GM21619 (cell line): ENCODE measurements at regions not wholly inside any gene's neighbourhood (a gene's known extent, or its start where the extent isn't known, plus 50 kb on each side); places are given as distances from the start of the nearest gene placed in this dataset.
"Not testable (repeated sequence)": the region's sequence is repeated elsewhere in the genome, so short reads cannot be mapped to it uniquely, and the experiment has no call there.

Experiments used
- ATAC-seq: cut with Tn5 transposase; IDR thresholded peaks from one replicate; pipeline ENCODE4 v1.9.1; 2021; ENCODE audit not compliant: unreplicated experiment

DNA sequence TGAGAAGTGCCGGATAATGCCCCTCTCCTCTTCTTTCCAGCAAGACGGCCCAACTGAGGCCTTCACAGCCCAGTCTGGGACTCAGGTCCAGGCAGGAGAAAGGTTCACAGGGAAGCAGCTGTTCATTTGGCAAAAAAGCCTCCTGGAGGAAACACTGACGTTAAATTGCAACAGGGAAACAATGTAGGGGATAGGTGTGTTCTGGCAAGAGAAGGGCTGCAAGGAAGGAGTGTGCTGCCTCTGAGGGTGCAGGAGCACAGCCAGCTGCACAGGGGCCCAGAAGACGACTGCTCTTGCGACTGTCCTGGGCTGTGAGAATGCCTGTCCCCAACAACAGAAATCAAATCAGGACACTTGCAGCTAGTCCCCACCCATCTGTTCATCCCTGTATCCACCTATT lies 70.6 kb upstream of the PMEPA1 start:
- no peak for ATAC-seq

DNA sequence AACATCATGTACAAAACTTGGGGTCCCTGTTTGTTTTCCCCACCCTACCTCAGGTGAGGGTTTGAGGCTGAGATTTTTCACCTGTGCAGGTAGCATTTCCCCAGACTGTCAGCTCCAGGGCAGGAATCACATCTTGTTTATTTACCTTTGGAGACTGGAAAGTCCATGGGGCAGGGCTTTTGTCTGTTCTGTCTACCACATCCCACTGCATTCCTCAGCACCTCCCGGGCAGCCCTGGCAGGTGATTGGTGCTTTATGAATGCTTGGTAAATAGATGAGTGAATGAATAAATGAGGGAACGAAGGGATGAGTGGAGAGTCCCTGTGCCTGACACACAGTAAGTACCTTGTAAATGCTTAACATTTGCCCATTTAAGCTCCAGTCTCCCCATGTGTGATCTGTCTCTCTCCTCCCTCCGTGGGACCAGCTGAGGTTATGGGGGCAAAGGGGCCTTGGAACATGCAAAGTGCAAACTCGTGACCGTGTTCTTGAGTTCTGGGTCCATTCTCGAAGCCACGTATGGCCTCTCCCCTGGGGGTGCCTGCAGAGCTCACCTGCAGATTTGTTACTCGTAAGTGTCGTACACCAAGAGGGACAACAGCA lies 69.7 kb upstream of the PMEPA1 start:
- ATAC-seq, result no peak

- ATAC-seq, result no peak
Measured at GRCh38 chr20:57777911-57778310, 68.1 kb upstream of the PMEPA1 start.

DNA sequence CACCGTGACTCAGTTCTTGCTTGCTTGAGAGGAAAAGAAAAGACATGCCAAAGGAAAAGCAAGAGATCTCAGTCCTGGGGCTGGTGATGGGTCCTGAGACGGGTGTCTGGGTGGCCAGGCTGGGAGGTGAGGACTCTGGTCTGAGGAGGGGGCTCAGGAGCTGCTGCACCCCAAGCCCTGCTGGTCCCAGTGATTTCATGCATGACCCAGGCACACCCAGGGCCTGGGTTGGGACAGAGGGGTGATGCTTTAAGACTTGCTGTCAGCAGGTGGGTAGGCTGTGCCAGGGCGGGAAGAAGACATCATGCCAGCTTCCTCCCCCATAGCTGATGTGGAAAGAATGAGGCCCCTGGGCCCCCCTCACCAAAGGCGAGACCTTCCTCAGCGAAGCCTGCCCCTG lies 65.1 kb upstream of the PMEPA1 start:
- ATAC-seq, result no peak

DNA sequence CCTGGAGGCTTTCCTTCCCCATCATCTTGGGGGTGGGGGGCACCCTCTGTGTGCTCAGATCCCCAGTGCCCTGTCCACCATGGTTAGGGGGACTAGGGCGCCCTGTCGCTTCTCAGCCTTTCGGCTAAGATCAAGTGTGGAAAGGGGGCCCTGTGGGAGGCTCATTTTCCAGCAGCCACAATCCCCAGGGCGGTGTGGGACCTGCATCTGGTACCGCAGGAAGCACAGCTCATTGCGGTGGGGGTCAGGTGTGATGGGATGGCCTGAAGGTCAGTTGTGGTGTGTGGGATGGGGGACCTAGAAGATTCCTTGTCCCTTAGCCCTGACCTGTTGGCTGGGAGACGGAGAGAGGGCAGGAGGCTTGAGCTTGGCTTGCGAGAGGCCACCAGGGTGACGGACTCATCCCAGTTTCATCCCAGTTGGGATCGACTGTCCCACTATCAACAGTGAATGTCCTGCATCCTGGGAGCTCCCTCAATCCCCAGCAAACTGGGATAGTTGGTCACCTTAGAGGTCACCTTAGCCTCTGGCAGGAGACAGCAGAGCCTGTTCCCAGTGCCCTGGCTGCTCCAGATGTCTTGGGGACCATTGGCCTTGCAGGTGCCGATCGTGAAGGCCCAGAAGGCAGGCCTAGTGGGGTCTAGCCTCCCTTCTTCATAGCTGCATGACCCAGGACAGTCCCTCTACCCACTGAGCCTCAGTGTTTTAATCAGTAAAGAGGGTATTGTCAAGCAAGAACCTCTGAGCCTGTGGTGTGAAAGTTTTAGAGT lies 64.5 kb upstream of the PMEPA1 start:
- ATAC-seq, result no peak

DNA sequence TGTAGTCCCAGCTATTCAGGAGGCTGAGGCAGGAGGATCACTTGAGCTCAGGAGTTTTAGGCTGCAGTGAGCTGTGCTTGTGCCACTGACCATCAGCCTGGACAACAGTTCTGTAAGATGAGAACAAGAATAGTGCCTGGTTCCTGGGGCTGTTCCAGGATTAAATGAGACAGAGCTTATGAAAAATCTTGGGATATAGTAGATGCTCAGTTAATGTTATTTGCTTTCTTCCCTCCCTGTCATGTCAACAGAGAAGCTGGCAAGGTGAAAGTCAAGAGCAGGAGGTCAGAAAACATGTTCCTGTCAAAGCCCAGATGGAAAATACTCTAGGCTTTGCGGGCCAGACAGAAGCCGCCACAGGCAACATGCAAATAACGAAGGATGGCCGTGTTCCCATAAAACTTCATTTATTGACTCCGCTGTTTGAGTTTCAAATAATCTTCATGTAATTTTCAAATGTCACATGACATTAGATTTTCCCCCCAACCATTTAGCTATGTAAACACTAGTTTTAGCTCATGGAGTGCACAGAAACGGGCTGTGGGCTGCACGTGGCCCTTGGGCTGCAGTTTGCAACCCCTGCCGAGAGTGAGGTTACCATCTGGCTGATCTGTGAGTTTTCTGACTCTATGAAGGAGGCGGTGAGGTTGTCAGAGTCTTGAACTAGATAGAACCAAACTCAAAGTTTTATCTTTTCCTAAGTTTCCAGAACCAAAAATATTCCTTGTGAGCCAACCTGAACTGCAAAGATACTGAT lies 63.4 kb upstream of the PMEPA1 start:
- no peak for ATAC-seq

DNA sequence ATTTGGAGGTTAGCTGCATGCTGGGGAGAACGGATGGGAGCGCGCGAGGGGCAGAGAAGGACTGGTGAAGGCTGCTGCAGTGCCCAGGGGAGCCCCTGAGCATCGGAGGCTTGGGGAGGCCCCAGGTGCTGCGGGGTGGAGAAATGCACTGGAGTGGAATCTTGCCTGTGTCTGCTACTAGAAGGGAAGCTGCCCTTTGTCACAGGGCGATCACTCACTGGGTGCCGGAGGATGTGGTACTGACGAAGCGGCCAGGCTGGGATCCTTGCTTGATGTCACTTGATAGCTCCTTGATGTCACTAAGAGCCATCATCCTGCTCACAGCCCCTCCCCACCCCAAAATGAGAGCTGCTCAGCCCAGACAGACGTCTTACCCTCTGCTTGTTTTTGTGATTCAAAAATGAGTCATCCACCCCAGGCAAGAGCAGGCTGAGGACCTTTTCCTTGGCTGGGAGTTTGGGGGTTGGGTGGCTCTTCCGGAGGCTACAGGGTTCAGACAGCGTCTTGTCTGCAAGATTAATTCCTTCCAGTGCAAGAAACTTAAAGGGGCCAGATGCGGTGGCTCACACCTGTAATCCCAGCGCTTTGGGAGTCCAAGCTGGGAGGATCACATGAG lies 62.6 kb upstream of the PMEPA1 start:
- ATAC-seq, result no peak

- ATAC-seq, result no peak
Measured at GRCh38 chr20:57770852-57771720, 61.3 kb upstream of the PMEPA1 start.

DNA sequence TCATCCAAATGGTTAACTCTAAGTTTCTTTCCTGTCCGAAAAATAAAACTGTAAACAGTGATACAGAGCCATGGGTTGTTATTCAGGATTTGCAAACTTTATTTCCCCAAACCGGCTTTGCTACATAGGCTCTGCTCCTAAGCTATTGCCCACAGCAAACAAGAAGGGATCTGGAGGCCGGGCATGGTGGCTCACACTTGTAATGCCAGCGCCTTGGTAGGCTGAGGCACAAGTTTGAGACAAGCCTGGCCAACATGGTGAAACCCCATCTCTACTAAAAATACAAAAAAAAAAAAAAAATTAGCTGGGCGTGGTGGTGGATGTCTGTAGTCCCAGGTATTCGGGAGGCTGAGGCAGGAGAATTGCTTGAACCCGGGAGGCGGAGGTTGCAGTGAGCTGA lies 60.6 kb upstream of the PMEPA1 start:
- not testable (repeated sequence) for ATAC-seq

DNA sequence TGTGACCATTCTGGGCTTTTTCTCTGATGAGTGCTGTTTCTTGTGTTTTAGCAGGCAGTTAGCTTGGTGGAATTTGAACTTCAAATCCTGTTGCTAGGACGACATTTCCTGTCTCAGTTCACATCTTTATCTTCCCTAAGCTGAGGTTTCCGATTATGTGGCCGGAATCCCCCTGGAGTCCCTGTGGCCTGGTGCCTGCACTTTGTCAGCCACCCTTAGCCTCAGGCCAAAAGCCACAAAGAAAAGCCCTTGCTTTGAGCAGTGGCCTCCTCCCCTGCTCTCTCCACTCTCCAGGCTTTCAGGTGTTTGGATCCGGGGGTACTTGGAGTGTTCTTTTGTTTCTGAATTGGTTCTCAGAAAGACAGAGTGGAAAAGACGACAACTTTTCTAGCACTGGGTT lies 59.9 kb upstream of the PMEPA1 start:
- ATAC-seq, result no peak

- no peak for ATAC-seq
Measured at GRCh38 chr20:57768519-57768918, 58.7 kb upstream of the PMEPA1 start.

DNA sequence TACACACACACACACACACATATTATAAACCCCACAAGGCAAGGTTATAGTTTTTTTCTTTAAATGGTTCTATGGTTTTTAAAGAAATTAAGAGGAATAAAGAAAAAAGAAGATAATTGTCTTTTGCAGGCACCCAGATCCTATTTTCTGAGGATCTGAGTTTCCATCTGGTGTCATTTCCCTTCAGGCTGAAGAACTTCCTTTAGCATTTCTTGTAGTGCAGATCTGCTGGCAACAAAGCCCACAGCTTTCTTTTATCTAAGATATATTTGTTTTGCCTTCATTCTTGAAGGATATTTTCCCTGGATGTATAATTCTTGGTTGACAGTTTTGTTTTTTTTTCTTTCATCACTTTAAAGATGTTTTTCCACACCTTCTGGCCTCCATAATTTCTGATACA lies 57.6 kb upstream of the PMEPA1 start:
- no peak for ATAC-seq

DNA sequence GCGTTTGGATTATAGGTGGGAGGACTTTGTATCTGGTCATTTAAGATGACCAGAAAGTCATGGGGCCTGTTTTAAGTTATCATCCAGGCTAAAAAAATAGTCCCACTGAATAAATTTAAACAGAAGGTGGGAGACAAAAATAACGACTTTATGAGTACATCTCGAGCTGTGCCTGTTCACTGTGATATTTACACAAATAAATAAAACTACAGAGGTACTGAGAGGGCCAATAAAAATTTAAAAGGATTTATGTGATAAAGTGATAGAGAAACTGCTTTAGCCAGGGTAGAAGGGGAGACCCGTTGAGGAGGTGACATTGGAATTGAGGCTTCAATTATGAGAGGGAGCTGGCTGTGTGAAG lies 53.4 kb upstream of the PMEPA1 start:
- ATAC-seq, result no peak

DNA sequence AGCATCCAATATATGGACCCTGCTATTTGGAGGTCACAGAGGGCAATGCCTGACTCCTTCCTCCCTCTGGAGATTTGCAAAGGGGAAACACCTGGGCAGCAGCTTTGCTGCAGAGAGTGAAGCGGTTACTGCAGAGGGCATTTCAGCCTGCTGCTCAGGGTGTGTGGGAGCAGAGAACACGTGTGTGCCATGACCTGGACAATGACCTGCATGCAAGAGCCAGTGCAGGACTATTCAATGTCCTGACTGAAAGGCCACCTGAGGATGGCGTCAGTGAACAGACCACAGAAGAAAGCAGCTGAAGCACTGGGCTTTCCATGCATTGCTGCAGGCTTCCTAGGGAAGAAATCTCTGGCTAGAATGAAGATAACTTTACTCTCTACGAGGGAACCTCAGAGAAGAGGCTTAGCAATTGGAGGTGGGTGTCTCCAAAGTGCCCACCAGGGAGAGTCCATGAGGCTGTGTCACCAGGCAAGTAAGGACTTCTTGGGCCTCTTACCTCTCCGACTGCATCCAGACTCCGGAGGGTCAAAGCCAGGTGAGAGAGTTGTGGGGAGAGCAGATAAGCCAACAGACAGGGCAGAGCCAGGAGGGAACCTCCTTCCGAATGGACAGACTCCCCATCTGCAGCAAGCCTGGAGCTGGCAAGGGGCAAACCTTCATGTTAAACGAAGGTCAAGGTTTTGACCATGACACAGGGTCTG lies 52.9 kb upstream of the PMEPA1 start:
- ATAC-seq, result no peak

DNA sequence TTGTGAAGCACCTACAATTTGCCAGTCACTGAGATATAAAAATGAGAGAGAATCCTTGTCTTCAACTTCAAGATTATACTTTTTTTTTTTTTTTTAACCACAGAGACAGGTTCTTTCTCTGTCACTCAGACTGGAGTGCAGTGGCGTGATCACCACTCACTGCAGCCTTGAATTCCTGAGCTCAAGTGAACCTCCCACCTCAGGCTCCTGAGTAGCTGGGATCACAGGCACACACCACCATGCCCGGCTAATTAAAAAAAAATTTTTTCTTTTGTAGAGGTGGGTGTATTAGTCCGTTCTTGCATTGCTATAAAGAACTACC lies 51.6 kb upstream of the PMEPA1 start:
- ATAC-seq, result no peak

GRCh38 chr20:57760698-57761412 lies 51.0 kb upstream of the PMEPA1 start:
- no peak for ATAC-seq

GRCh38 chr20:57759724-57760123 lies 49.9 kb upstream of the PMEPA1 start:
- ATAC-seq, result no peak
